Caco-2 (cell line): ENCODE measurements at regions not wholly inside any gene's neighbourhood (a gene's known extent, or its start where the extent isn't known, plus 50 kb on each side); places are given as distances from the start of the nearest gene placed in this dataset.

Source experiments
- BruUV-seq: library from RNA; stranded (reverse); fragments of 400-500 nt; replicated peaks from 2 replicates; lab custom pipeline; 2021; lab: Mats Ljungman, UMichigan
- CTCF ChIA-PET: fragments of 300-600 bp; sonication (Branson Sonifier 250); formaldehyde crosslinking; loops from one replicate; lab custom pipeline; 2022; ENCODE audit warnings: antibody characterized with exemption; lab: Charles Lee
- POLR2A ChIA-PET: fragments of 300-600 bp; sonication (Branson Sonifier 250); formaldehyde crosslinking; loops from one replicate; lab custom pipeline; 2022; ENCODE audit warnings: antibody characterized with exemption; lab: Charles Lee
- DNase-seq, 2 experiments: peaks; one replicate each; pipeline versions ENCODE4 v3.0.0 to v3.0.0-alpha.2; 2020 to 2022
- H3K27me3 ChIP-seq: replicated peaks from 2 replicates; pipeline ENCODE4 v1.6.0; 2011; ENCODE audit warnings: low read length; ENCODE audit not compliant: control insufficient read depth, insufficient read depth
- H3K36me3 ChIP-seq: 2 replicates; pipeline ENCODE4 v1.5.1; 2011; ENCODE audit warnings: low read length; ENCODE audit not compliant: control insufficient read depth, insufficient read depth
- H3K4me1 ChIP-seq: fragments of 250-450 bp; sonication (Bioruptor Pico); 2 replicates; pipeline ENCODE4 v1.5.1; 2020; ENCODE audit warnings: mild to moderate bottlenecking
- H3K4me3 ChIP-seq: 2 replicates; pipeline ENCODE4 v1.5.1; 2011; ENCODE audit warnings: low read depth, mild to moderate bottlenecking, control low read depth, low read length
- H3K9me3 ChIP-seq: fragments of 250-450 bp; sonication (Bioruptor Pico); 2 replicates; pipeline ENCODE4 v1.5.1; 2020; ENCODE audit warnings: mild to moderate bottlenecking, moderate library complexity
- H3K27ac Mint-ChIP-seq: one replicate; pipeline ENCODE4 v1.8.0; 2022; ENCODE audit warnings: mixed read lengths; ENCODE audit not compliant: unreplicated experiment
- H3K27me3 Mint-ChIP-seq: one replicate; pipeline ENCODE4 v1.8.0; 2022; ENCODE audit warnings: mixed read lengths; ENCODE audit not compliant: insufficient read depth, unreplicated experiment
- H3K36me3 Mint-ChIP-seq: one replicate; pipeline ENCODE4 v1.8.0; 2022; ENCODE audit warnings: mild to moderate bottlenecking, mixed read lengths; ENCODE audit not compliant: insufficient read depth, unreplicated experiment
- H3K4me1 Mint-ChIP-seq: one replicate; pipeline ENCODE4 v1.8.0; 2022; ENCODE audit warnings: low read depth, mixed read lengths; ENCODE audit not compliant: unreplicated experiment
- H3K4me3 Mint-ChIP-seq: one replicate; pipeline ENCODE4 v1.8.0; 2022; ENCODE audit warnings: mild to moderate bottlenecking, moderate library complexity, mixed read lengths; ENCODE audit not compliant: unreplicated experiment
- H3K9me3 Mint-ChIP-seq: one replicate; pipeline ENCODE4 v1.8.0; 2022; ENCODE audit warnings: mixed read lengths; ENCODE audit not compliant: unreplicated experiment
- CTCF ChIP-seq, 2 experiments: fragments of 200-600 bp in 1 of 2; IDR thresholded peaks; 1 replicate in 1 of 2; 2 replicates in 1 of 2; pipeline versions ENCODE4 v1.5.1 to v1.8.0; 2011 to 2022; ENCODE audit warnings: antibody characterized with exemption in 1 of 2, control low read depth in 1 of 2, inconsistent platforms in 1 of 2, low read depth in 1 of 2, low read length in 1 of 2, mild to moderate bottlenecking in 1 of 2, moderate library complexity in 1 of 2; ENCODE audit not compliant: insufficient read depth in 1 of 2, severe bottlenecking in 1 of 2, unreplicated experiment in 1 of 2
- intact Hi-C: fragments of 100-400 bp; cut with micrococcal nuclease; formaldehyde crosslinking; loops from one replicate; pipeline ENCODE4 v1.10.0; 2022; ENCODE audit not compliant: unreplicated experiment

GRCh38 chr6:132228894-132229293 lies 172.4 kb downstream of the MOXD1 start:
- ChIA-PET CTCF (no interaction called here), POLR2A (no interaction called here)
- intact Hi-C loops = no loop called here
- Mint-ChIP-seq H3K9me3 (peaks cover 21% of the 10 kb centered on the region), H3K4me1 (no peaks in the 10 kb centered on the region), H3K4me3 (no peak overlapping the region), H3K36me3 (no peaks in the 10 kb centered on the region), H3K27ac (no peak overlapping the region), H3K27me3 (peaks cover 3% of the 10 kb centered on the region)
- Histone ChIP-seq H3K36me3 (no peaks in the 10 kb centered on the region), H3K9me3 (no peaks in the 10 kb centered on the region), H3K27me3 (no peaks in the 10 kb centered on the region), H3K4me3 (no peak overlapping the region), H3K4me1 (no peaks in the 10 kb centered on the region)
- DNase-seq = no peak
- TF ChIP-seq CTCF (IDR thresholded peaks at IDR 0.05; ENCODE audit: insufficient read depth in 1 of 2, low read depth in 1 of 2, low read length in 1 of 2, severe bottlenecking in 1 of 2, unreplicated experiment in 1 of 2) = no peak
- BruUV-seq = no TSS peak

- Histone ChIP-seq H3K36me3 (no peaks in the 10 kb centered on the region), H3K4me1 (no peaks in the 10 kb centered on the region), H3K4me3 (no peak overlapping the region), H3K27me3 (no peaks in the 10 kb centered on the region), H3K9me3 (no peaks in the 10 kb centered on the region)
- intact Hi-C loops = no loop called here
- DNase-seq = no peak
- Mint-ChIP-seq H3K27me3 (peaks cover 3% of the 10 kb centered on the region), H3K27ac (no peak overlapping the region), H3K36me3 (no peaks in the 10 kb centered on the region), H3K9me3 (peaks cover 21% of the 10 kb centered on the region), H3K4me3 (no peak overlapping the region), H3K4me1 (no peaks in the 10 kb centered on the region)
- BruUV-seq = no TSS peak
- ChIA-PET POLR2A (interaction anchor here (0.5 kb wide), 1 partner anchor 277 kb away, joined by 6 read pairs; the partner anchor contains the start of gene CCN2), CTCF (no interaction called here)
- no peak for TF ChIP-seq CTCF (IDR thresholded peaks at IDR 0.05; ENCODE audit: insufficient read depth in 1 of 2, low read depth in 1 of 2, low read length in 1 of 2, severe bottlenecking in 1 of 2, unreplicated experiment in 1 of 2)
These were observed 173.4 kb downstream of the MOXD1 start for GRCh38 chr6:132227904-132228303.

- Mint-ChIP-seq H3K9me3 (peaks cover 21% of the 10 kb centered on the region), H3K27me3 (peaks cover 3% of the 10 kb centered on the region), H3K36me3 (no peaks in the 10 kb centered on the region), H3K4me1 (no peaks in the 10 kb centered on the region), H3K27ac (no peak overlapping the region), H3K4me3 (no peak overlapping the region)
- BruUV-seq = no TSS peak
- H3K27me3 ChIP-seq = no peaks in the 10 kb centered on the region
- no peak for DNase-seq
- H3K36me3 ChIP-seq = no peaks in the 10 kb centered on the region
- CTCF ChIA-PET = no interaction called here
- POLR2A ChIA-PET = no interaction called here
- H3K4me3 ChIP-seq = no peak overlapping the region
- intact Hi-C loops = no loop called here
- H3K9me3 ChIP-seq = no peaks in the 10 kb centered on the region
- H3K4me1 ChIP-seq = no peaks in the 10 kb centered on the region
- TF ChIP-seq CTCF (IDR thresholded peaks at IDR 0.05; ENCODE audit: insufficient read depth in 1 of 2, low read depth in 1 of 2, low read length in 1 of 2, severe bottlenecking in 1 of 2, unreplicated experiment in 1 of 2) = no peak
These were observed 176.3 kb downstream of the MOXD1 start for GRCh38 chr6:132224943-132225342.
